HG03196 (cell line): ENCODE measurements at regions not wholly inside any gene's neighbourhood (a gene's known extent, or its start where the extent isn't known, plus 50 kb on each side); places are given as distances from the start of the nearest gene placed in this dataset.

Experiments
- ATAC-seq: cut with Tn5 transposase; IDR thresholded peaks from one replicate; pipeline ENCODE4 v1.9.1; 2021; ENCODE audit not compliant: unreplicated experiment

DNA sequence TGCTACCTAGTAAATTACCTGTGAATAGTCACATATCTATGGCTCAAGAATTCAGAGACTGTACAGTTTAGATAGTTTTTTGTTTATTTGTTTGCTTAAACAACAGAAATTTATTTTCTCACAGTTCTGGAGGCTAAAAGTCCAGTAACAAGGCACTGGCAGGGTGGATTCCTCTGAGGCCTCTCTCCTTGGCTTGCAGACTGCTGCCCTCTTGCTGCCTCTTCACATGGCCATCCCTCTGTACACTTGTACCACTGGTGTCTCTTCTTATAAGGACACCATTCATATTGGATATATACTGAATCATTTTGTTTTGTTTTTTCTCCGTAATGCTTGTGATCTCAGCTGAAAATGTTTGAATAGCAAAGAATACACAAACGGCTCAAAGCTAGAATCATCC, 56.4 kb upstream of the MIR17HG start:
- no peak for ATAC-seq

DNA sequence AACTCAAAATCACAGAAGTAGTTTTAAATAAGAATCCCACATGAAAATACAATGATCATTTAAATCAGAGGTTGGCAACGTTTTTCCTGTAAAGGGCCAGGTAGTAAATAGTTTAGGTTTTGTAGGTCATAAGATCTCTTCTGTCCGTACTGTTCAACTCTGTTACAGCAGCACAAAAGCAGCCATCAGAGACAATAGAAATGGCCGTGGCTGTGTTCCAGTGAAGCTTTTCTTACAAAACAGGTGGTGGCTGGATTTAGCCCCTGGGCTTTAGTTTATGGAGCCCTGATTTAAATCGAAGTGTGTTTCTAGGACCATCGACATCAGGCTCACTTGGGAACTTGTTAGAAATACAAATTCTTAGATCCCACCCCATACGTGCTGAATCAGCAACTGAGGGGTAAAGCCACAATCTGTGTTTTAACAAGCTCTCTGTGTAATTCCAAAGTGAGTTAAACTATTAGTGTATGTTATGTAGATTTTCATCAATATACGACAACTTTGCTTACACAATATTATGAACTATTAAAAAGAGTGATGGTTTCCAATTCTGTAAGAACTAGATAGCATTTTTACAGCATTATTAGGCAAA, 54.8 kb upstream of the MIR17HG start:
- no peak for ATAC-seq

DNA sequence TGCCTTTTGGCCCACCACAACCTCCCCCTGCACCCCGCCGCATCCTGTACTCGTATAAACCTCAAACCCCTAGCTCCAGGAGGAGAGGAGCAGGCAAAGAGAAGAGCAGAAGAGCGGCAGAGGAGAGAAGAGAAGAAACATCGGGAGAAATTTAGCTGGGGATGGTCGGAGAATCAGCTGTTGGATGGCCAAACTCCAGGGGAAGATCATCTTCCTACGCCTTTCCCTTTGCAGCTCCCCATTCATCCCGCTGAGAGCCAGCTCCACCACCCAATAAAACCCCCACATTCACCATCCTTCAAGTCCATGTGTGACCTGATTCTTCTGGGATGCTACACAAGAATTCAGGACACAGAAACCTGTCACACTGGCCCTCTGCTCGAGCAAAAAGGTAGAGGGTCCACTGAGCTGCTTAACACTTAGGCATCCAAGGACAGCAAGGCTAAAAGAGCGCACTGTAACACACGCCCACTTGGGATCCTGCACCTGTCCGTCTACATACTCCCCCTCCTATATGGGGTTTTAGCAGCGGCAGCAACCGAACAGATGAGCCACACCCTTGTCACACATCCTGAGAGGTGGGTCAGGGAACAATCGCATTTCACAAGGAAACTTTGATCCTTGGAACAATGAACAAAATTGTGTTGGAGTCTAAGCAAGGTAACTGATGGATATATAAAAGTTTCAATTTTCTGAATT, 51.6 kb upstream of the MIR17HG start:
- ATAC-seq, result no peak

DNA sequence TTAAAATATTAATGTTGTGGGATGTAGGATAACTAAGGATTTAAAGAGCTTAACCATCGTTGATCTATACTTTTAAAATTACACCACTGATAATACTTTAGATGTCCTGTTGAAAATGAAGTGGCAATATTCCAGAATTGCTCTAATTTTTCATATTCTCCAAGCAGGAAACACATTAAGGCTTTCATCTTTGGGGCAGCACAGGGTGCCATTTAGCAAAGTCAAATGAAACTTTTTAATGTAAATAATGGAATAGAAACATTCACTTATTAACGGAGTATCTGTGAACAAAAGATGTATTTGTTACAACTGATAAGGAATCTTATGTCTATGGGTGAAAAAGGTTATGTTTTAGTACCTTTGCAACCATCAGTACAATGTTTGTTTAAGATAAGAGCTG, 50.0 kb upstream of the MIR17HG start:
- ATAC-seq, result no peak
